ENCODE measurements at regions not wholly inside any gene's neighbourhood (a gene's known extent, or its start where the extent isn't known, plus 50 kb on each side); places are given as distances from the start of the nearest gene placed in this dataset.
"Not testable (repeated sequence)": the region's sequence is repeated elsewhere in the genome, so short reads cannot be mapped to it uniquely, and the experiment has no call there.

DNA sequence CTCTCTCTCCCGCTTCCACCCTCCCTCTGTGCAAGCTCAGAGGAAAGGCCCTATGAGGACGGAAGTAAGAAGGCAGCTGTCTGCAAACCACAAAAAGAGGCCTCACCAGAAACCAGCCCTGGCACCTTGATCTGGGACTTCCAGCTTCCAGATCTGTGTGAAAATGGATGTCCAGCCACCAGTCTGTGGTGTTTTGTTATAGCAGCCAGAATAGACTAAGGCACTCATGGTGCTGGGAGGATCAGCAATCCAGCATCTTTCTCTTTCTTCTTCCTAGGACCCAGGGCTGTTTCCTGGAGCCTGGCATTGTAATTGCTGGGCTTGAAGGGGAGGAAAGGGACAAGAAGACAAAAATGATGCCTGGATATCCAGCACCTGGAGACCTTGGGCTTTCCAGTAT is 122.5 kb downstream of the SOCS6 start:
- no peak for DNase-seq (ENCODE audit: low read depth)
- TF ChIP-seq, protein P1, sequence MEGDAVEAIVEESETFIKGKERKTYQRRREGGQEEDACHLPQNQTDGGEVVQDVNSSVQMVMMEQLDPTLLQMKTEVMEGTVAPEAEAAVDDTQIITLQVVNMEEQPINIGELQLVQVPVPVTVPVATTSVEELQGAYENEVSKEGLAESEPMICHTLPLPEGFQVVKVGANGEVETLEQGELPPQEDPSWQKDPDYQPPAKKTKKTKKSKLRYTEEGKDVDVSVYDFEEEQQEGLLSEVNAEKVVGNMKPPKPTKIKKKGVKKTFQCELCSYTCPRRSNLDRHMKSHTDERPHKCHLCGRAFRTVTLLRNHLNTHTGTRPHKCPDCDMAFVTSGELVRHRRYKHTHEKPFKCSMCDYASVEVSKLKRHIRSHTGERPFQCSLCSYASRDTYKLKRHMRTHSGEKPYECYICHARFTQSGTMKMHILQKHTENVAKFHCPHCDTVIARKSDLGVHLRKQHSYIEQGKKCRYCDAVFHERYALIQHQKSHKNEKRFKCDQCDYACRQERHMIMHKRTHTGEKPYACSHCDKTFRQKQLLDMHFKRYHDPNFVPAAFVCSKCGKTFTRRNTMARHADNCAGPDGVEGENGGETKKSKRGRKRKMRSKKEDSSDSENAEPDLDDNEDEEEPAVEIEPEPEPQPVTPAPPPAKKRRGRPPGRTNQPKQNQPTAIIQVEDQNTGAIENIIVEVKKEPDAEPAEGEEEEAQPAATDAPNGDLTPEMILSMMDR (IDR thresholded peaks at IDR 0.05; ENCODE audit: low read length, missing control alignments) = no peak
- H3K4me3 ChIP-seq (replicated peaks; ENCODE audit: low read depth, low read length) = no peak overlapping the region

DNA sequence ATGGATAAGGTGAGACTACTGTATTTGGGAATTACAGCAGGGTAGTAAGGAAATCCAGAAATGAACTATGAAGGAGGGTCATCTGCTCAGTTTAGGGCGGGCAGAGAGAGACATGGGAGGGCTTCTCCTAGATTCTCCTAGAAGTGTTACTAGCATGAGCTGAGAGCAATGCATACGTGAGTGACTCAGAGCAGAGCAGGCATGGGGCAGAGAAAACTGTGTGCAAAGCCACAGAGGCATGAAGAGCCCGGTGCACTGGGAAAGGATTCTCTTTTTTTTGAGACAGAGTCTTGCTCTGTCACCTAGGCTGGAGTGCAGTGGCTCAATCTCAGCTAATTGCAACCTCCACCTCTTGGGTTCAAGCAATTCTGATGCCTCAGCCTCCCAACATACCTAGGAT is 116.2 kb downstream of the SOCS6 start:
- DNase-seq (ENCODE audit: low read depth) = no peak
- H3K4me3 ChIP-seq (replicated peaks; ENCODE audit: low read depth, low read length) = no peak overlapping the region
- TF ChIP-seq, protein P1 (IDR thresholded peaks at IDR 0.05; ENCODE audit: low read length, missing control alignments) = no peak

DNA sequence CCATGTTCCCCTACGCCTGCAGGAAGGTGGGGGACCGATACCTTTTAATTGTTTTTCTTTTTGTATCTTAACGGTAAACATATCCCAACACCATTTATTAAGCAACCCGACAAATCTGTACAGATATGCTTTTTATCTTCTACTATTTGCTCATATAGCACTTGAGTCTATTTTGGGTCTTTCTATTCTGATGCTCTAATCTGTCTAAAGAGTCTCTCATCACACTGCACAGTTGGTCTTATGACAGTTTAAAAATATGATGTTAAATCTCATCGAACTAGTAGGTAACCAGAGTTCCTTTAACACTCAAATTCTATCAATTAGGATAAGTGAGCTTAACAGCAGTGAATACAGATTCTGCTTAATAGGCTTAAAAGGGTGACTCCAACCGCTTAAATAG is 111.6 kb downstream of the SOCS6 start:
- no peak overlapping the region for H3K4me3 ChIP-seq (replicated peaks; ENCODE audit: low read depth, low read length)
- no peak for DNase-seq (ENCODE audit: low read depth)
- TF ChIP-seq, protein P1 (IDR thresholded peaks at IDR 0.05; ENCODE audit: low read length, missing control alignments) = no peak

DNA sequence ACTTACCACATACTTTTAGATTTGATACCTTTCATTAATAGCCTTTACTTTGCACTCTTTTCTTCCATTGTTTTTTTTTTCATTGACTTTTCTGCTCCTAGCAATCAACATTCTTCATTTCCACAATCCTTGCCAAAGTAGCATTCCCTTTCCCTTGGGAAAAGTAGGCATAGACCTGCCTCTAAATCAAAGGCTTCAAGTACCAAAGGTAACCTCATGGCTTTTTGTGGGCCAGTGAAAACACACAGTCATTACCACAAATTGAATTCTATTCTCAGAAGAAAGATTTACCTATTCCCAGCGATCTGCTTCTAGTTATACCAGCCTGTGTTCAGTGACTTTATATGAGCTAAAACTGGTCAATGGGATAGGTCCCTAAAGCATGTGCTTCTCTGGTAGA is 109.2 kb downstream of the SOCS6 start:
- TF ChIP-seq, protein P1 (IDR thresholded peaks at IDR 0.05; ENCODE audit: low read length, missing control alignments) = no peak
- no peak for DNase-seq (ENCODE audit: low read depth)
- no peak overlapping the region for H3K4me3 ChIP-seq (replicated peaks; ENCODE audit: low read depth, low read length)

DNA sequence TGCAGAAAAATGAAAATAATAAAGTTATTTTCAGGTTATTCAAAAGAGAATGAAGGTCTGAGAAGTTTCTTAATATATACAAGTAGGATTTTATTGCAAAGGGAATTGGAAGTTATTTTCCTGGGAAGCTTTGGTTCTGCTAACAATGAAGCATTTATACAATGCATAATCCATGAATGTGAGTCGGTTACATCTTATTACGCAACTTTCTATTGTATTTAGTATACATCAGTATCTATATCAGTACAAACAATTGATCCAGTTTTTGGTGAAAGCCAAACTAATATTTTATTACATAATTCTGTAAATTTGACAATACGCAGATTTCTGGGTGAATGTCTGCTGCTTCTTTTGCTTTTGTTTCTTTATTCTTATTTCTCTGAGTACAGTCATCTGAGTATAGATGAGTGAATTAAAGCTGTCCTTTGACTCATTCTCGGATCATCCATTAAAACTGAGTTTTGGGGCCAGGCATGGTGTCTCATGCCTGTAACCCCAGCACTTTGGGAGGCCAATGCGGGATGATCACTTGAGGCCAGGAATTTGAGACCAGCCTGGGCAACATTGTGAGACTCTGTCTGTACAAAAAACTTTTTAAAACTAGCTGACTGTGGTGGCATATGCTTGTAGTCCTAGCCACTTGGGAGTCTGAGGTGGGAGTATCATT is 108.5 kb downstream of the SOCS6 start:
- H3K4me3 ChIP-seq (replicated peaks; ENCODE audit: low read depth, low read length) = no peak overlapping the region
- no peak for DNase-seq (ENCODE audit: low read depth)
- TF ChIP-seq, protein P1 (IDR thresholded peaks at IDR 0.05; ENCODE audit: low read length, missing control alignments) = no peak

DNA sequence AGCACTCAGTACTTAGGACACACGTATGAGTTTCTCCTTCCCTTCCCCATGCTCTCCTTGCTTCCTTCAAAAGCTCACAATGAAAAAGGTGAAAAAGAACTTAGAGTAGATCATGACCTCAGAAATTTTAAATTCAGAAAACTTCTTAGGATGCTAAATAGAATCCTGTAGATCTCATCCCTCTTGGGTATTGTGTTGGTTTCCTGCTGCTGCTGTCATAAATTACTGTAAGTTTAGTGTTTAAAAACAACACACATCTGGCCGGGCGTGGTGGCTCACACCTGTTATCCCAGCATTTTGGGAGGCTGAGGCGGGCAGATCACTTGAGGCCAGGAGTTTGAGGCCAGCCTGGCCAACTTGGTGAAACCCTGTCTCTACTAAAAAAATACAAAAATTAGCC is 106.9 kb downstream of the SOCS6 start:
- not testable (repeated sequence) for DNase-seq (ENCODE audit: low read depth); H3K4me3 ChIP-seq (replicated peaks; ENCODE audit: low read depth, low read length)

DNA sequence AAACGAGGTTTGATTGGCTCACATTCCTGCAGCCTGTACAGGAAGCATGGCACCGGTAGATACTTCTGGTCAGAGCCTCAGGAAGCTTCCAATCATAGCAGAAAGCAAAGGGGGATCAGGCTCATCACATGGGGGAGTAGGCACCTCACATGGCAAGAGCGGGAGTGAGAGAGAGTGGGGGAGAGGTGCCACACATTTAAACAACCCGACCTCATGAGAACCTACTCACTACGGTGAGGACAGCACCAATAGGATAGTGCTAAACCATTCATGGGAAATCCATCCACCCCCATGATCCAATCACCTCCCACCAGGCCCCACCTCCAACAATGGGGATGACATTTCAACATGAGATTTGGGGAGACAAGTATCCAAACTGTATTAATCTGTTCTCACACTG is 105.8 kb downstream of the SOCS6 start:
- H3K4me3 ChIP-seq (replicated peaks; ENCODE audit: low read depth, low read length) = no peak overlapping the region
- DNase-seq (ENCODE audit: low read depth) = no peak
- TF ChIP-seq, protein P1 (IDR thresholded peaks at IDR 0.05; ENCODE audit: low read length, missing control alignments) = no peak
